HEK293 (cell line): ENCODE measurements at regions not wholly inside any gene's neighbourhood (a gene's known extent, or its start where the extent isn't known, plus 50 kb on each side); places are given as distances from the start of the nearest gene placed in this dataset.

Experiments
- CTCF ChIA-PET: fragments of 350-600 bp; formaldehyde crosslinking; extraction: SDS; loops from one replicate; lab custom pipeline; 2021; ENCODE audit warnings: antibody characterized with exemption; lab: Yijun Ruan, JAX
- POLR2A ChIA-PET: fragments of 300-600 bp; formaldehyde crosslinking; extraction: SDS; loops from one replicate; lab custom pipeline; 2020; ENCODE audit warnings: antibody characterized with exemption, inconsistent platforms; lab: Yijun Ruan, JAX
- H3K27ac ChIP-seq: fragments of 200-500 bp; sonication (Bioruptor generic); 2 replicates; pipeline ENCODE4 v1.5.1; 2014; ENCODE audit warnings: low read depth, low read length, control low read depth, inconsistent platforms; ENCODE audit errors: extremely low read depth
- H3K36me3 ChIP-seq, 2 experiments: fragments of 200-500 bp in 1 of 2; sonication (Bioruptor generic) in 1 of 2; 1 replicate in 1 of 2; 2 replicates in 1 of 2; pipeline ENCODE4 v1.5.1; 2014 to 2017; ENCODE audit warnings: inconsistent platforms in 2 of 2, low read length in 2 of 2; ENCODE audit not compliant: control insufficient read depth in 2 of 2, insufficient read depth in 1 of 2
- H3K4me1 ChIP-seq: fragments of 200-500 bp; sonication (Bioruptor generic); 2 replicates; pipeline ENCODE4 v1.5.1; 2014; ENCODE audit warnings: mild to moderate bottlenecking, low read length, inconsistent platforms; ENCODE audit not compliant: control insufficient read depth, insufficient read depth
- H3K4me3 ChIP-seq: 2 replicates; pipeline ENCODE4 v1.5.1; 2011; ENCODE audit warnings: low read depth, mild to moderate bottlenecking, control low read depth, low read length, moderate library complexity
- H3K9me3 ChIP-seq: fragments of 200-500 bp; sonication (Bioruptor generic); 2 replicates; pipeline ENCODE4 v1.5.1; 2014; ENCODE audit warnings: low read depth, low read length, inconsistent platforms; ENCODE audit not compliant: control insufficient read depth, insufficient read depth
- KLF10 ChIP-seq: fragments of 450-650 bp; IDR thresholded peaks from 2 replicates; pipeline ENCODE4 v1.5.1; 2018; ENCODE audit warnings: missing biosample characterization, mild to moderate bottlenecking, missing genetic modification characterization
- MYNN ChIP-seq: fragments of 450-650 bp; formaldehyde crosslinking; IDR thresholded peaks from 2 replicates; pipeline ENCODE4 v1.5.1; 2016; ENCODE audit warnings: missing biosample characterization, missing genetic modification characterization, borderline replicate concordance
- OVOL3 ChIP-seq: fragments of 450-650 bp; formaldehyde crosslinking; IDR thresholded peaks from 2 replicates; pipeline ENCODE4 v1.5.1; 2016; ENCODE audit warnings: missing biosample characterization, missing genetic modification characterization
- REPIN1 ChIP-seq: fragments of 450-650 bp; formaldehyde crosslinking; IDR thresholded peaks from 2 replicates; pipeline ENCODE4 v1.5.1; 2017; ENCODE audit warnings: missing biosample characterization, missing genetic modification characterization, low read depth
- SETDB1 ChIP-seq: IDR thresholded peaks from one replicate; pipeline ENCODE4 v1.6.1; 2017; ENCODE audit warnings: mild to moderate bottlenecking, low read length, moderate library complexity, mixed read lengths; ENCODE audit not compliant: insufficient read length
- SP7 ChIP-seq: fragments of 450-650 bp; formaldehyde crosslinking; IDR thresholded peaks from 2 replicates; pipeline ENCODE4 v1.5.1; 2016; ENCODE audit warnings: missing biosample characterization, missing genetic modification characterization
- WT1 ChIP-seq: fragments of 450-650 bp; formaldehyde crosslinking; IDR thresholded peaks from 2 replicates; pipeline ENCODE4 v1.5.1; 2016; ENCODE audit warnings: missing biosample characterization, missing genetic modification characterization
- ZBTB20 ChIP-seq: fragments of 450-650 bp; formaldehyde crosslinking; IDR thresholded peaks from 2 replicates; pipeline ENCODE4 v1.5.1; 2016; ENCODE audit warnings: missing biosample characterization, missing genetic modification characterization
- ZNF140 ChIP-seq: fragments of 450-650 bp; formaldehyde crosslinking; IDR thresholded peaks from 2 replicates; pipeline ENCODE4 v1.5.1; 2016; ENCODE audit warnings: missing biosample characterization, missing genetic modification characterization
- ZNF16 ChIP-seq: fragments of 450-650 bp; formaldehyde crosslinking; IDR thresholded peaks from 2 replicates; pipeline ENCODE4 v1.5.1; 2016; ENCODE audit warnings: low read depth, missing biosample characterization, missing genetic modification characterization
- ZNF175 ChIP-seq: fragments of 450-650 bp; formaldehyde crosslinking; IDR thresholded peaks from 2 replicates; pipeline ENCODE4 v1.5.1; 2016; ENCODE audit warnings: missing biosample characterization, missing genetic modification characterization
- ZNF202 ChIP-seq: fragments of 450-650 bp; formaldehyde crosslinking; IDR thresholded peaks from 2 replicates; pipeline ENCODE4 v1.5.1; 2016; ENCODE audit warnings: missing biosample characterization, missing genetic modification characterization, borderline replicate concordance
- ZNF214 ChIP-seq: fragments of 450-650 bp; formaldehyde crosslinking; IDR thresholded peaks from 2 replicates; pipeline ENCODE4 v1.5.1; 2017; ENCODE audit warnings: missing biosample characterization, mild to moderate bottlenecking, missing genetic modification characterization, borderline replicate concordance
- ZNF23 ChIP-seq: fragments of 450-650 bp; formaldehyde crosslinking; IDR thresholded peaks from 2 replicates; pipeline ENCODE4 v1.5.1; 2016; ENCODE audit warnings: missing biosample characterization, missing genetic modification characterization, borderline replicate concordance
- ZNF292 ChIP-seq: fragments of 450-650 bp; formaldehyde crosslinking; IDR thresholded peaks from 2 replicates; pipeline ENCODE4 v1.5.1; 2016; ENCODE audit warnings: low read depth, missing biosample characterization, missing genetic modification characterization, borderline replicate concordance
- ZNF324 ChIP-seq: fragments of 450-650 bp; formaldehyde crosslinking; IDR thresholded peaks from 2 replicates; pipeline ENCODE4 v1.5.1; 2016; ENCODE audit warnings: missing biosample characterization, missing genetic modification characterization
- ZNF560 ChIP-seq: fragments of 450-650 bp; formaldehyde crosslinking; IDR thresholded peaks from 2 replicates; pipeline ENCODE4 v1.5.1; 2017; ENCODE audit warnings: missing biosample characterization, missing genetic modification characterization, borderline replicate concordance
- TF ChIP-seq, protein P1 (sequence below): fragments of 450-650 bp; formaldehyde crosslinking; IDR thresholded peaks from 2 replicates; pipeline ENCODE4 v1.5.1; 2016; ENCODE audit warnings: missing biosample characterization, missing genetic modification characterization, borderline replicate concordance
- TF ChIP-seq, protein P2 (sequence below): fragments of 450-650 bp; formaldehyde crosslinking; IDR thresholded peaks from 2 replicates; pipeline ENCODE4 v1.5.1; 2016; ENCODE audit warnings: missing biosample characterization, missing genetic modification characterization

DNA sequence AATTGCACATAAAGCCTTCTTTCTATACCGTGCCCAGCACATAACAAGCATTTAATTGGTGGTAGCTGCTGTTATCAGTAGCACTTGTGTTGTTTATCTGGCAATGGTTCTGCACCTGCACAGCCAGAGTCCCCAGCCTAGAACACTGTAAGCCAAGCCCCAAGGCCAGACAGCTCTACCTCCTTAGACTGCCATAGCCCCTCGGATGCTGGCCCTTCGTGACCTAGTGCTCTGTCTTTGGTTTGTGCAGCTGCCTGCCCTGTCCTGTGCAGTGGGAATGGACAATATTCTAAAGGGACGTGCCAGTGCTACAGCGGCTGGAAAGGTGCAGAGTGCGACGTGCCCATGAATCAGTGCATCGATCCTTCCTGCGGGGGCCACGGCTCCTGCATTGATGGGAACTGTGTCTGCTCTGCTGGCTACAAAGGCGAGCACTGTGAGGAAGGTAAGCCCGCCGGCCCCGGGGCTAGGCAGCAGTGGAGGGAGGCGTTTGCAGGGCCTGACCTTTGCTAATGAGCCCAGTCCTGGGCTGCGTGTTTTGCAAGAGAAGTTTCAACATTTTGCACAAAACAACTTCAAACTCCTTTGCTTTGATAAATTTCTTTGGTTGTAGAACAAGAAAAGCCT lies 173.3 kb upstream of the WWC1 start:
- Histone ChIP-seq H3K4me3 (no peak overlapping the region), H3K4me1 (no peaks in the 10 kb centered on the region), H3K27ac (no peak overlapping the region), H3K9me3 (no peaks in the 10 kb centered on the region), H3K36me3 (no peaks in the 10 kb centered on the region)
- TF ChIP-seq SETDB1 (no peak), ZNF23 (no peak), ZBTB20 (tag by site-specific recombination) (no peak), ZNF202 (tag by site-specific recombination) (no peak), ZNF140 (no peak), REPIN1 (tag by site-specific recombination) (no peak), MYNN (tag by site-specific recombination) (no peak), OVOL3 (tag by site-specific recombination) (no peak), WT1 (tag by site-specific recombination) (no peak), ZNF175 (tag by site-specific recombination) (no peak), ZNF214 (tag by site-specific recombination) (no peak), ZNF16 (tag by site-specific recombination) (no peak), SP7 (tag by site-specific recombination) (no peak), ZNF560 (tag by site-specific recombination) (no peak), ZNF324 (no peak), KLF10 (tag by site-specific recombination) (no peak), ZNF292 (tag by site-specific recombination) (no peak)
- TF ChIP-seq, protein P1, sequence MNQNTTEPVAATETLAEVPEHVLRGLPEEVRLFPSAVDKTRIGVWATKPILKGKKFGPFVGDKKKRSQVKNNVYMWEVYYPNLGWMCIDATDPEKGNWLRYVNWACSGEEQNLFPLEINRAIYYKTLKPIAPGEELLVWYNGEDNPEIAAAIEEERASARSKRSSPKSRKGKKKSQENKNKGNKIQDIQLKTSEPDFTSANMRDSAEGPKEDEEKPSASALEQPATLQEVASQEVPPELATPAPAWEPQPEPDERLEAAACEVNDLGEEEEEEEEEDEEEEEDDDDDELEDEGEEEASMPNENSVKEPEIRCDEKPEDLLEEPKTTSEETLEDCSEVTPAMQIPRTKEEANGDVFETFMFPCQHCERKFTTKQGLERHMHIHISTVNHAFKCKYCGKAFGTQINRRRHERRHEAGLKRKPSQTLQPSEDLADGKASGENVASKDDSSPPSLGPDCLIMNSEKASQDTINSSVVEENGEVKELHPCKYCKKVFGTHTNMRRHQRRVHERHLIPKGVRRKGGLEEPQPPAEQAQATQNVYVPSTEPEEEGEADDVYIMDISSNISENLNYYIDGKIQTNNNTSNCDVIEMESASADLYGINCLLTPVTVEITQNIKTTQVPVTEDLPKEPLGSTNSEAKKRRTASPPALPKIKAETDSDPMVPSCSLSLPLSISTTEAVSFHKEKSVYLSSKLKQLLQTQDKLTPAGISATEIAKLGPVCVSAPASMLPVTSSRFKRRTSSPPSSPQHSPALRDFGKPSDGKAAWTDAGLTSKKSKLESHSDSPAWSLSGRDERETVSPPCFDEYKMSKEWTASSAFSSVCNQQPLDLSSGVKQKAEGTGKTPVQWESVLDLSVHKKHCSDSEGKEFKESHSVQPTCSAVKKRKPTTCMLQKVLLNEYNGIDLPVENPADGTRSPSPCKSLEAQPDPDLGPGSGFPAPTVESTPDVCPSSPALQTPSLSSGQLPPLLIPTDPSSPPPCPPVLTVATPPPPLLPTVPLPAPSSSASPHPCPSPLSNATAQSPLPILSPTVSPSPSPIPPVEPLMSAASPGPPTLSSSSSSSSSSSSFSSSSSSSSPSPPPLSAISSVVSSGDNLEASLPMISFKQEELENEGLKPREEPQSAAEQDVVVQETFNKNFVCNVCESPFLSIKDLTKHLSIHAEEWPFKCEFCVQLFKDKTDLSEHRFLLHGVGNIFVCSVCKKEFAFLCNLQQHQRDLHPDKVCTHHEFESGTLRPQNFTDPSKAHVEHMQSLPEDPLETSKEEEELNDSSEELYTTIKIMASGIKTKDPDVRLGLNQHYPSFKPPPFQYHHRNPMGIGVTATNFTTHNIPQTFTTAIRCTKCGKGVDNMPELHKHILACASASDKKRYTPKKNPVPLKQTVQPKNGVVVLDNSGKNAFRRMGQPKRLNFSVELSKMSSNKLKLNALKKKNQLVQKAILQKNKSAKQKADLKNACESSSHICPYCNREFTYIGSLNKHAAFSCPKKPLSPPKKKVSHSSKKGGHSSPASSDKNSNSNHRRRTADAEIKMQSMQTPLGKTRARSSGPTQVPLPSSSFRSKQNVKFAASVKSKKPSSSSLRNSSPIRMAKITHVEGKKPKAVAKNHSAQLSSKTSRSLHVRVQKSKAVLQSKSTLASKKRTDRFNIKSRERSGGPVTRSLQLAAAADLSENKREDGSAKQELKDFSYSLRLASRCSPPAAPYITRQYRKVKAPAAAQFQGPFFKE (tag by site-specific recombination) = no peak
- TF ChIP-seq, protein P2, sequence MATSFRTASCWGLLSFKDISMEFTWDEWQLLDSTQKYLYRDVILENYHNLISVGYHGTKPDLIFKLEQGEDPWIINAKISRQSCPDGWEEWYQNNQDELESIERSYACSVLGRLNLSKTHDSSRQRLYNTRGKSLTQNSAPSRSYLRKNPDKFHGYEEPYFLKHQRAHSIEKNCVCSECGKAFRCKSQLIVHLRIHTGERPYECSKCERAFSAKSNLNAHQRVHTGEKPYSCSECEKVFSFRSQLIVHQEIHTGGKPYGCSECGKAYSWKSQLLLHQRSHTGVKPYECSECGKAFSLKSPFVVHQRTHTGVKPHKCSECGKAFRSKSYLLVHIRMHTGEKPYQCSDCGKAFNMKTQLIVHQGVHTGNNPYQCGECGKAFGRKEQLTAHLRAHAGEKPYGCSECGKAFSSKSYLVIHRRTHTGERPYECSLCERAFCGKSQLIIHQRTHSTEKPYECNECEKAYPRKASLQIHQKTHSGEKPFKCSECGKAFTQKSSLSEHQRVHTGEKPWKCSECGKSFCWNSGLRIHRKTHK (tag by site-specific recombination) = no peak
- ChIA-PET CTCF (interaction anchor here (1.0 kb wide), 1 partner anchor 70 kb away, joined by 3 read pairs; no protein-coding TSS in a partner anchor), POLR2A (no interaction called here)
